ENCODE measurements at regions not wholly inside any gene's neighbourhood (a gene's known extent, or its start where the extent isn't known, plus 50 kb on each side); places are given as distances from the start of the nearest gene placed in this dataset.
"Not testable (repeated sequence)": the region's sequence is repeated elsewhere in the genome, so short reads cannot be mapped to it uniquely, and the experiment has no call there.

DNA sequence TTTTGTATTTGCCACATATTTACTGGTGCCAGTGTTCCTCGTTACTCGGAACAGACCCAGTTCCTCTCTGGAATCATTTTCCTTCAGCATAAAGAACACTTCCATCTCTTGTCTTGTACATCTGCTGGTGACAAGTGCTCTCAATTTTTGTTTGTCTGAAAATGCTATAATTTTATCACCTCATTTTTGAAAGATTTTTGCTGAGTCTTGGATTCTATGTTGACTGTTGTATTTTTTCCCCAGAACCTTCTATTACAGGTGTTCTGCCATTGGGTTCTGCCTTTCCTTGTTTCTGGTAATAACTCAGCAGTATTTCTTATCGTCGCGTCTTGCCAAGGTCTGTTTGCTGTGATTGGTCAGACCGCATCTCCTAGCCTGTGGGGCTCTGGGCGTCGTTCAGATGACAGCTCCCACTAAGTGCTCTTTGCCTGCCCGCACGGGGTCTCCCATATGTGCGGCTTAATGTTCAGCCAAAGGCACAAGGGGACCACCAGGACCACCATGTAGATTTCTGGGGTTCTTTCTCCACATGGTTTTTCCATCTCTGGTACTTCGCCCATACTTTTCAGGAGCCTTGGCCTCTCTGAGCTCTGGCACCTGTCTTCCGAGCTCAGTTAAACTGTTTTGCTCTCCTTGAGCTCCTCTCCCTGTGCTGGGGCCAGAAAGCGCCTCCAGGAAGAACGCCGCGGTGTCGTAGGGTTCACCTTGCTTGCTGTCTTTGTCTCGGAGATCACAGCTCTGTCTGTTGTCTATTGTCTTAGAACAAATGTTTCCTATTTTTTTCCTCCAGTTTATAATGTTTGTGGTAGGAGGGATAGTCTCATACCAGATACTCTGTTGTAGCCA, 80.0 kb downstream of the METRNL start:
- DNase-seq = no peak

DNA sequence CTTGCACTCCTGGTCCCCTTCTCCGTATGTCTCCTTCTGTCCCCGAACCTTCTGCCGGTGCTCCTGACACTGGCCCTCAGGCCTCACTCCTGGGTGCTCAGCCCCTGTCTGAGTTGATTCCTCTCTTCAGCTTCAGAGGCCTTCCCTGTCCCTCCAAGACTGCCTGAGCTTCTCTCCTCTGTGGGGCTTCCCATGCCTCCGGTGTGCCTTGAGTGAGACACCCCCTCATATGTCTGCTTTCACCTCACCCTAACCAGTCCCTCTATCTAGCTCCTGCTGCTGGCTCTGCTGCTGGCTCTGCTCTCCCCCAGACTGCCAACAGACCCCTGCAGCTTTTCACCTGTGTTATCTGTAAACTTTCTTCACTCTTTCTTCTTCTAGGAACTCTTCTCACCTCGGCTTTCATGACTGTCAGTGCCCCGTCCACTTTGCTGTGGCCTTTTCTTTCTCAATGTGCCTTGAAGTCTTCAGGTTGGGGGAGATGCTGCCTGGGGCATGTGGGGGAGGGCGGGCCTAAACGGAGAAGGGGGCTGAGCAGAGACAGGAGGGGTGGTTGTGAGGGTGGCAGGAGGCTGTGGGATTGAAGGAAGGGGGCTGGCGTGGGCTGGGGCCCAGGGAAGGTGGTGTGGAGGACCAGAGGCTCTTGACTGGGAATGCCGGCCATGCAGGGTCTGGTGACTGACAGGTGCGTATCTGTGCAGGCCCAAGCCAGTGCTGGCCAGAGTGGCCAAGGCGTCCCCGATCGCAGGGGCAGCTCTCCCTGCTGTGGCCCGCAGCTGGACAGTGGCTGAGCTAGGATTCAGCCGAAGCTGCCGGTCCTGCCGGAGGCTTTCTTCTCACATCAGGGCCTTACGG, 81.3 kb downstream of the METRNL start:
- DNase-seq = no peak

DNA sequence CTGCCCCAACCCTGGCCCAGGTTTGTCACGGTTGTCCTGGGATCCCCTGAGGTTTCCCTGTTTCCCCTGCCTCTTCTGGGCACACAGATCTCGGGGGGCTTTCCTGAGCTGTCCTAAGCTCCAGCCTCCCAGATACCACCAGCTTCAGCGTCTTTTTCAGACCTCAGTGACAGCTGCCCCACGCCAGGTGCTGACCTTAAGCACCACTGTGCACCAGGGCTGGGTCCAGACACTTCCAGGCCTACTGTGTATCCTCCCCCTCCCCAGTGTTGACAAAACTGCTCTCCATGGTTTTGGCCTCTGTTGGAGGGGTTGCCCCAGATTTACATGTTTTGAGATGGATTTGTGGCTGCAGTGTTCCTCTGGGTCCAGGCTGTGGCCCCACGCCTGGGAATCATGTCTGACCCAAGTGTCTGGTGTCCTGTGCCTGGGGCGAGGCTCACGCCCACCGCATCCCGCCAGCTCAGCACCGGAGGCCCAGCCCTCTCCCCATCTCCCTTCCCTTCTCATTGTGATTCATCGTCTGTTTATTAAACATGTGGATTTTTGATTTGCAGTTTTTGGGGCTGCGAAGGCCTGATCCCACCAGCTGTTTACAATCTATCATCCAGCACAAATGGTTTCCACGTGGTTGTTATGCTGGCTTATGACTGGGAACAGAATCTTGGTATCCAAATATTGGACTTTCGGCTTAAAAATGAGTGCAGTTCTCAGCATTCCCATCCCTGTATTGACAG, 82.1 kb downstream of the METRNL start:
- peak; percentile 66 for DNase-seq

- DNase-seq = no peak
These were observed 82.8 kb downstream of the METRNL start for GRCh38 chr17:83162035-83162745.

DNA sequence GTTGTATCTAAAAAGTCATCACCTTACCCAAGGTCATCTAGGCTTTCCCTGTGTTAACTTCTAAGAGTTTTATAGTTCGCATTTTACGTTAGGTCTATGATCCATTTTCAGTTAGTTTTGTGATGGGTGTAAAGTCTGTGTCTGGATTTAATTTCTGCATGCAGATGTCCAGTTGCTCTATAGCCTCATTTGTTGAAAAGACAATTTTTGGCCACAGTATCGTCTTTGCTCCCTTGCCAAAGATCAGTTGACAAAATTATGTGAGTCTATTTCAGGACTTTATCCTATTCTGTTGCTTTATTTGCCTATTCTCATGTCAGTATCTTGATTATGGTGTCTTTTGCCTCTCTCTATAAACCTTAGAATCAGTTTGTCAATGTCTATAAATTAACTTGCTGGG, 85.1 kb downstream of the METRNL start:
- no peak for DNase-seq

DNA sequence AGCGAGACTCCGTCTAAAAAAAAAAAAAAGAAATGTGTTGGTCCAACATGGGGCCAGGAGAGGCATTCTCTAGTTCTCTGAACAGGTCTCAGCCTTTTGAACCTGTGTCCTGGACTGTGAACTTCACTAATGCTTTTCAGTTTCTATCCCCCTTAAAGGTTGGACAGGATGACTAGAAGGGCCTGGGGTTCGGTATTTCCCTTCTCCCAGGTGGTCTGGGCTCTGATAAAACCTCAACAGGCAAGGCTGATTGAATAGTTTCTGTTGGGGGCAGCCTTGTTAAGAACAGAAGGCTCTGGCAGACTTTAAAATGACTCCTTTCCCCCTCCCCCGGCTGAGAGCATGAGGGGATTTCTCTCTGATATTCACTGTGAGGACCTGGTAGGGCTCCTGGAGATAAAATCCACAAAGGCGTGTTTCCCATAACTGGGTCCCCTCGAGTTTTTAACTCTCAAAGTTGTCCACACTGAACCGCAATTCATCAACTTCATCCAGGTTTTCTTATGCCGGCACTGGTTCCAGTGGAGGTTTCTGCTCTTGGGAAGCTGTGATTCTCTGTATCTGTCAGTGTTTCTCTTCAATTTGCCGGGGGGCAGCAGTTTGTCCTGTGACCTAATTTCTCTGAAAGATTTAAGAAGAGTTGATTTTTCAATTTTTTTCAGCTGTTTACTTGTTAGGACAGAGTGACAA, 91.3 kb downstream of the METRNL start:
- no peak for DNase-seq

GRCh38 chr17:83171661-83172060, 92.3 kb downstream of the METRNL start:
- DNase-seq = no peak

DNA sequence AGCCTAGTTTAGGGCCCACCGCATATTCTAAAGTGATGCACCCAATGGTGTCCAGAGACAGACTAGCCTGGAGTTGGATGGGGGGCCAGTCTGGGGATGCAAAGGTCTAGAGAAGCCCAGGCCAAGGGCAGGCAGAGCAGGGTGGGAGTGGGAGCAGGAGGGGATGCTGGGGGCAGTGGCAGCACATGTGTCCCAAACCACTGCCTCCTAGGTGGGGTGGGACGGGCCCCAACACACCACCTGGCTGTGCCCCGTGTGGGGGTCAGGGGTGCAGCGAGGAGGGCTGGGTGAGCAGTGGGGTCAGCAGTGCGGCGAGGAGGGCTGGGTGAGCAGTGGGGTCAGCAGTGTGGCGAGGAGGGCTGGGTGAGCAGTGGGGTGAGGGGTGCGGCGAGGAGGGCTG, 92.7 kb downstream of the METRNL start:
- not testable (repeated sequence) for DNase-seq

- DNase-seq = not testable (repeated sequence)
These were observed 93.2 kb downstream of the METRNL start for GRCh38 chr17:83172646-83173045.

GRCh38 chr17:83173180-83173913, 93.9 kb downstream of the METRNL start:
- DNase-seq = not testable (repeated sequence)

- DNase-seq = no peak
These were observed 94.5 kb downstream of the METRNL start for GRCh38 chr17:83173914-83174361.

GRCh38 chr17:83174362-83175118, 95.1 kb downstream of the METRNL start:
- DNase-seq = peak; percentile 37

DNA sequence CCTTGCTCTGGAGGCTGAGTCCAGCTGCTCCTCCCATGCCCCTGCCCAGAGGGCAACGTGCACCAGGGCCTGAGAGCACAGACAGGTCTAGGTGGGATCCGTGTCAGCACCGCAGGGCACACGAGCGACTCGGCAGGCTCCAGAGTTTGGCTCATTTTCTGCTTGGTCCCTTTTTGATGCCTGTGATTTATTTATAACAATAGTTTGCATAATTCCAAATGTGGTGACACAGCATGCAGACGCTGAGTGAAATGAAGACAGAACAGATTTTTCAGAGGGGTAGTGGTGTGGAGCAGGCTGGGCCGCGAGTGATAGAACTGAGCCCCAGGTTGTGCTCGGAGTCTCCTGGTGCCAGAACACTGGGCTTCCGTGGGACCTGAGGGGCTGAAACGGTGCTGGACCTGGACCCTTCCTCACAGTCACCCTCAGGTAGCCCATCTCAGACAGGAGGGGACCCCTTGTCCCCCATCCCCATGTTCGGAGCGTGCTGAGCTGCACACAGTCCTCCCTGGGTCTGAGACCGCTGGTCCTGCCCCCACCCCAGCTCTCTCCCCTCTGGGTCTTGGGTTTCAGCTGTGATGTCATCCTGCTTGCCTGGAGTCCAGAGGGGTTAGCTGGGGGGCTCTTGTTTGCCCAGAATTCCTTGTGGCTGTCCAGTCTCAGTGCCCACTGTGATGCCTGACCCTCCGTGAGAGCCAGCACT, 95.9 kb downstream of the METRNL start:
- no peak for DNase-seq

GRCh38 chr17:83175822-83176622, 96.6 kb downstream of the METRNL start:
- no peak for DNase-seq

DNA sequence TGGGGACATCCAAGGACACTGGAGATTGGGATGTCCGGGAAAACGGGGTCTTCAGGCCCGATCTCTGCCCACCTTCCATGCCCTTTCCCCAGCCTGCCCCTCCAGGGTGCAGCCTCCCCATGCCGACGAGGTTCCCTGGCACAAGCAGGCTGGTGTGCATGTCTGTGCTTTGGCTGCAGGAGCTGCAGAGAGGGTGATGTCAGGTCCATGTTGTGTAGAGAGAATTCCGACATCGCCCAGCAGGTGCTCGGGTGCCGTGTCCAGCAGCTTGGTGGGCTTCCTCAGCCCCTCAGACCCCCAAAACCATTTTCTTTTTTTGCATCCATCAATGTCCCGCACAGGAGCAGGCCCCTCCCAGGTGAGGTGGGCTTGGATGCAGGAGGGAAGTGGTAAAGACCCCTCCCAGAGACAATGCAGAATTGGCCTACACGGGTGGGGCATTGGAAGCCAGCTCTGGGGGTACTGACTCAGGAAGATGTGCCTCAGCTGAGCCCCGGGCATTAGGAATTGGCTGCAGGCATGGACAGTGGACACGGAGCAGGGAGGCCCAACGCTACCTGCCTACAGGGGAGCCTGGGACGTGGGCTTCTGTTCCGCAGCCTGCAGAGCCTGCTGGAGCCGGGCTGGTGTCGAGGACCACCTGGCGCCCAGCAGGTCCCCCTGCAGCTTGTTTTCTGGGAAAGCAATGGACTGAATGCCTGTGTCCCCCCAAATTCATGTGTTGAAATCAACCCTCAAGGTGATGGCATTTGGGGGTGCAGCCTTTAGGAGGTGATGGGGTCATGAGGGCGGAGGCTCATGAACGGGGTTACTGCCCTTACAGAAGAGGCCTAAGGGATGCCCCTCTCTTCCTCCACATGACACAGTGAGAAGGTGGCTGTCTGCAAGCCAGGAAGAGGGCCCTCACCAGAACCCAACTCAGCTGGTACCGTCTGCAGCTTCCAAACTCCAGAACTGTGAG, 97.5 kb downstream of the METRNL start:
- no peak for DNase-seq

DNA sequence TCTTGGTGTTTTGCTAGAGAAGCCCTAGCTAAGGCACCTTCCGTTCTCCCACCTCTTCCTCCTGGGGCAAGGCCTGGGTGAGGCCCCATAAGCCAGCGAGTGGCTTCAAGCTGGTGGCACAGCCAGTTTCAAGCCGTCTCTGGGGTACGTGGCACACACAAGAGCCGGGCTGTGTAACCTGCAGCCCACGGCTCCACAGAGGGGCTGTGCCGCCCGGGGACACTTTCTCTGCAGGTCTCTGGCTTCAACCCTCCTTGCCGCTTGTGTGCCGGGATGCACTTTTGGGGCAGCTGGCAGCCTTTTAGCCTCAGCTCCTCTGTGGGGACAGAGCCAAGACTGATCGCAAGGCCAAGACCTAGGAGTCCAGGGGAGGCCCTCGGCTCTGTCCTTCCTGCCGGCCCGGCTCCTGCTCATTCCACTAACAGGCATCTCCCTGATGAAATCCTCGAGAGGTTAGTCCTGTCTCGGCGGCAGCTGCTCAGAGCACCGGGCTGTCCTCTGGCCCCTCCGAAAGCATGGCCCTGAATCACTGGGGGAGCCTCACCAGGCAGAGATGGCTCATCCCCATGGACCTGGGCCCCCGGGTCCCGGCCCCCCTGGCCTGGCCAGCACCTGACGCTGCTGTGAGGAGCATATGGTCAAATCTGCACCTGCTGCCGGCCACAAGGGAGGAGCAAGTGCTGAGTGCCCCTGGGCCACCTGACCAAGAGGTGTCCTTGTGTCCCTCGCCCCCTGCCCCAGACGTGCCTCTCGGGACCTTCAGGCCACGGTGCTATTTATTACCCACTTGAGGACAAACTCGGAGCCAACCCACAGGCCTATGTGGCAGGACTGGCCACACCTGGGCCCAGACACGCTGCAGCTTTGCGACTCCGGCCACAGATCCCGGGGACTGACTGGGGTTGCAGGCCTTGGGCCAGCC, 98.5 kb downstream of the METRNL start:
- no peak for DNase-seq
